GM12875 (cell line): ENCODE measurements at regions not wholly inside any gene's neighbourhood (a gene's known extent, or its start where the extent isn't known, plus 50 kb on each side); places are given as distances from the start of the nearest gene placed in this dataset.

Experiments
- H3K4me3 ChIP-seq: one replicate; pipeline ENCODE4 v1.5.1; 2011; ENCODE audit warnings: low read depth, low read length, control low read depth
- CTCF ChIP-seq: IDR thresholded peaks from 2 replicates; pipeline ENCODE4 v1.5.1; 2011; ENCODE audit warnings: low read depth, mild to moderate bottlenecking, control low read depth, inconsistent platforms, low read length, moderate library complexity, borderline replicate concordance; ENCODE audit not compliant: insufficient read depth

GRCh38 chr1:21355956-21356355 lies 65.7 kb upstream of the ECE1 start:
- no peak overlapping the region for H3K4me3 ChIP-seq
- TF ChIP-seq CTCF, result no peak

GRCh38 chr1:21352586-21352985 lies 62.3 kb upstream of the ECE1 start:
- H3K4me3 ChIP-seq, result no peak overlapping the region
- no peak for TF ChIP-seq CTCF

- H3K4me3 ChIP-seq, result no peak overlapping the region
- TF ChIP-seq CTCF, result no peak
Measured at GRCh38 chr1:21351901-21352300, 61.6 kb upstream of the ECE1 start.

- no peak overlapping the region for H3K4me3 ChIP-seq
- no peak for TF ChIP-seq CTCF
Measured at GRCh38 chr1:21350202-21350885, 60.1 kb upstream of the ECE1 start.

GRCh38 chr1:21349693-21350092 lies 59.4 kb upstream of the ECE1 start:
- TF ChIP-seq CTCF, result no peak
- no peak overlapping the region for H3K4me3 ChIP-seq

- H3K4me3 ChIP-seq, result no peak overlapping the region
- no peak for TF ChIP-seq CTCF
Measured at GRCh38 chr1:21347072-21347581, 56.9 kb upstream of the ECE1 start.

GRCh38 chr1:21346365-21347071 lies 56.3 kb upstream of the ECE1 start:
- peak overlapping the region; percentile 83 for H3K4me3 ChIP-seq
- TF ChIP-seq CTCF, result no peak
